Colonic mucosa (tissue), 4 donors: ENCODE measurements at regions not wholly inside any gene's neighbourhood (a gene's known extent, or its start where the extent isn't known, plus 50 kb on each side); places are given as distances from the start of the nearest gene placed in this dataset.

ENCODE experiments used
- DNase-seq: peaks from one replicate; pipeline ENCODE4 v3.0.0-alpha.2; 2020
- H3K27ac ChIP-seq: fragments of 200-600 bp; one replicate; pipeline ENCODE4 v1.8.0; 2021
- H3K27me3 ChIP-seq: fragments of 200-600 bp; one replicate; pipeline ENCODE4 v1.8.0; 2021
- H3K36me3 ChIP-seq: fragments of 200-600 bp; one replicate; pipeline ENCODE4 v1.8.0; 2021
- H3K4me1 ChIP-seq: fragments of 200-600 bp; one replicate; pipeline ENCODE4 v1.8.0; 2021; ENCODE audit warnings: mild to moderate bottlenecking
- H3K4me3 ChIP-seq: fragments of 200-600 bp; one replicate; pipeline ENCODE4 v1.8.0; 2021
- H3K9ac ChIP-seq, 2 donors: one replicate each; pipeline ENCODE4 v1.7.0; 2013; ENCODE audit warnings: control low read depth in 2 of 2, low read depth in 2 of 2, low read length in 2 of 2
- H3K9me3 ChIP-seq: fragments of 200-600 bp; one replicate; pipeline ENCODE4 v1.8.0; 2021
- intact Hi-C: fragments of 100-400 bp; cut with DNase I; formaldehyde crosslinking; loops from one replicate; pipeline ENCODE4 v1.14.1; 2022
- TF ChIP-seq, protein P1 (sequence below): fragments of 200-600 bp; IDR thresholded peaks from one replicate; pipeline ENCODE4 v1.8.0; 2022; ENCODE audit warnings: antibody characterized with exemption, mild to moderate bottlenecking
- donor health status: healthy.
- donor health status: DM: no; HTN: no; CAD: no.
- donor health status: DM: no; HTN: no; CAD: no.

DNA sequence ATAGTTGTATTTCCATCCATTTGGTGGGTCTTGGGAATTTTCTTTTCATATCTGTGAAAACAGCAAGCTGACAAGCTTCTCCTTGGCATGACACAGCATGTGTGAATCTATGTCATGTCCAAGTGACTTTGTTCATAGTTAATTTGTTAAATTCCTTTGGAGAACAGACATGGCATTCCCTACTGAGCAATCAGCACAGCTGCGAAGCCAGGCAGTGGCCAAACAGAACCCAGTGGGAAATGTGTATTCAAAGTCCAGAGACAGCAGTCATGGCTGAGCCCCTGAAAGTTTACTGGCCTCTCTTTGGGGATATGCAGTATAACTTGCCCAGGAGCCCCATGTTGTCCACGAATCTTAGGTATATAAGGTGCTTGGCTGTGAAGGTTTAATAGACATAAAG lies 474.7 kb downstream of the NKX6-1 start:
- Histone ChIP-seq H3K4me3 (no peak overlapping the region), H3K27me3 (no peaks in the 10 kb centered on the region), H3K4me1 (no peaks in the 10 kb centered on the region), H3K9ac (no peak overlapping the region), H3K27ac (no peak overlapping the region), H3K36me3 (no peaks in the 10 kb centered on the region), H3K9me3 (no peaks in the 10 kb centered on the region)
- TF ChIP-seq, protein P1, sequence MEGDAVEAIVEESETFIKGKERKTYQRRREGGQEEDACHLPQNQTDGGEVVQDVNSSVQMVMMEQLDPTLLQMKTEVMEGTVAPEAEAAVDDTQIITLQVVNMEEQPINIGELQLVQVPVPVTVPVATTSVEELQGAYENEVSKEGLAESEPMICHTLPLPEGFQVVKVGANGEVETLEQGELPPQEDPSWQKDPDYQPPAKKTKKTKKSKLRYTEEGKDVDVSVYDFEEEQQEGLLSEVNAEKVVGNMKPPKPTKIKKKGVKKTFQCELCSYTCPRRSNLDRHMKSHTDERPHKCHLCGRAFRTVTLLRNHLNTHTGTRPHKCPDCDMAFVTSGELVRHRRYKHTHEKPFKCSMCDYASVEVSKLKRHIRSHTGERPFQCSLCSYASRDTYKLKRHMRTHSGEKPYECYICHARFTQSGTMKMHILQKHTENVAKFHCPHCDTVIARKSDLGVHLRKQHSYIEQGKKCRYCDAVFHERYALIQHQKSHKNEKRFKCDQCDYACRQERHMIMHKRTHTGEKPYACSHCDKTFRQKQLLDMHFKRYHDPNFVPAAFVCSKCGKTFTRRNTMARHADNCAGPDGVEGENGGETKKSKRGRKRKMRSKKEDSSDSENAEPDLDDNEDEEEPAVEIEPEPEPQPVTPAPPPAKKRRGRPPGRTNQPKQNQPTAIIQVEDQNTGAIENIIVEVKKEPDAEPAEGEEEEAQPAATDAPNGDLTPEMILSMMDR, result no peak
- DNase-seq, result no peak
- intact Hi-C loops, result no loop called here

DNA sequence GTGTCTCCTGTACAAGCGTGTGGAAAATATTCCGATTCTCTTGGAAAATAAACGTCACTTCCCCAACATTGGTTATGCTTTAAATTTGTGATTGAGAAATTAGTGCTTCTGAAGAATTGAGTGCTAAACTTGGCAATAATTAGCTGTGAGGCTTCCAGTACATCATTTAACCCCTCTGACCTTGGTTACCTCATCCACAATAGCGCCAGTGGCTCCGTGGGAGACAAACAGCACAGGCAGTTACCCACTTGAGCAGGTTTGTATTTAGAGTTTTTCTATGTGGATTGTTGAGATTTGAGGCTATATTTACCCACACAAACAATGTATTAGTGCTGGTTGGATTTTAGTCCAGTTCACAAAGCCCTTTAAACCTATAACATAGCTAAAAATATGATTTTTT lies 476.5 kb downstream of the NKX6-1 start:
- intact Hi-C loops, result no loop called here
- no peak overlapping the region for H3K9ac ChIP-seq
- no peaks in the 10 kb centered on the region for H3K36me3 ChIP-seq
- TF ChIP-seq, protein P1, result no peak
- H3K4me1 ChIP-seq, result no peaks in the 10 kb centered on the region
- no peak overlapping the region for H3K27ac ChIP-seq
- no peaks in the 10 kb centered on the region for H3K9me3 ChIP-seq
- no peak overlapping the region for H3K4me3 ChIP-seq
- H3K27me3 ChIP-seq, result no peaks in the 10 kb centered on the region
- no peak for DNase-seq

DNA sequence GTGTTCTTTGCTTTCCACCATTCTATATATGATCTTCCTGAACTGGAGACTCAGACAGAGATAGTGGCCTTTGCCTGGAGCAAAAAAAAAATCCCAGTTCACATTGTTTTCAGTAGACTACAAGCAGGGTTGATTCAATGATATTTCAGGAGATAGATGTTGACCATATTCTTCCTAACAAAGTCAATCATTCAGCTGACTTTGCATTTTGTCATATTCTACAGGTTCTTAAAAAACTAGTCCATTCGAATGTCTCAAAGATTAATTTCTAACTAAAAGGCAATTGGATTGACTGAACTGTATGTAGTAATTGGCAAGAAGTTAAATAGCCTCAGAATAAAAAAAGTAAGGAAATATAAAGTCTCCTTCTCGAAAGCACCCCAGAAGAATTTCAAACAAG lies 479.5 kb downstream of the NKX6-1 start:
- H3K9ac ChIP-seq, result no peak overlapping the region
- no peak overlapping the region for H3K27ac ChIP-seq
- no peak overlapping the region for H3K4me3 ChIP-seq
- H3K27me3 ChIP-seq, result no peaks in the 10 kb centered on the region
- no peaks in the 10 kb centered on the region for H3K36me3 ChIP-seq
- DNase-seq, result no peak
- intact Hi-C loops, result no loop called here
- H3K4me1 ChIP-seq, result no peaks in the 10 kb centered on the region
- TF ChIP-seq, protein P1, result no peak
- no peaks in the 10 kb centered on the region for H3K9me3 ChIP-seq

DNA sequence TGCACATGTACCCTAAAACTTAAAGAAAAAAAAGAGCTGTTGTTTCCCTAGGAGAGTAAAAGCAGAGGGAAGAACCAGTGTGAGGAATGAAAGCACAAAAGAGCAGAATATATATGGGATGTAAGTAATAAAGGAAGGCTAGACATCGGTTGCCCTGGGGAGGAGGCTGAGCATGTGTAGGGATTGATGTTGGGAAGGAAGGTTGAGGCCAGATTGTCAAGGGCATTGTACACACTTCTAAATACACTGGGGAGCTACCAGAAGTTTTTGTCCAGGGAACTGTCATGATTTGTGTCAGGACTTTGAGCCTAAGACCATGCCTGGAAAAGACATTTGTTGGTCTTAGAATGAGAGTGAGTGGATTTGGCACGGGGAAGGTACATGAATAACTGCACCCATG lies 467.1 kb downstream of the GPAT3 start:
- Histone ChIP-seq H3K36me3 (no peaks in the 10 kb centered on the region), H3K27me3 (no peaks in the 10 kb centered on the region), H3K27ac (no peak overlapping the region), H3K9me3 (no peaks in the 10 kb centered on the region), H3K4me3 (no peak overlapping the region), H3K9ac (no peak overlapping the region), H3K4me1 (no peaks in the 10 kb centered on the region)
- DNase-seq, result no peak
- intact Hi-C loops, result no loop called here
- TF ChIP-seq, protein P1, result no peak

DNA sequence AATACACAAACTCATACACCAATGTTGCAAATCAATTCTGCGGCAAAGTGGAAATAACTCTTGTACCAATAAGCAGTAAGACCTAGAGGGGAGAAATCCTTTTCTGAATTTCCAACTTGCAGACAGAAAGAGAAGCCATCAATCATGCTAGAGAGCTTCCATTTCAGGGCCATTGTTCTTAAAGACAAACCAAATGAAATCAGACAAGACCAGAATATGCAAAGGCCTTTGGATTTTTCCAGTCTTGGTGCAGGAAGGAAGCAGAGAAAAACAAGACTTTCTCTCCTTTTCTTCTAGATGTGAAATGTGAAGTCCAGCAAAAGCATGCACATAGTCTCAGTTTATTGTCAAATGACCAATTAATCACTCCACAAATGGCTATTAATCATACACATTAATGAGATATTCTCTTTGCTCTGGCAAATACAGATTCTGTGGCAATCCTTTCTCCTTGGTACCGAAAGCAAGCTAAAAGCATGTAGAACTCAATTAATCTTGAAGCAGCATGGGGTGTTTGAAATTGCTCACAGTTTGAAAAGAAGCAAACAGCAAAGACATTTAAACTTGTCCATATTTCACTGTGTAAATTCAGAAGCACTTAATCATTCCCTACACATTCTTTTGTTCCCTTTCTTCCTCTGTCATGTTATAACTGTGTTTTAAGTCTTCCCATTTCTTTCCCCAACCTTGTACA lies 466.1 kb downstream of the GPAT3 start:
- Histone ChIP-seq H3K4me3 (no peak overlapping the region), H3K36me3 (no peaks in the 10 kb centered on the region), H3K4me1 (no peaks in the 10 kb centered on the region), H3K27ac (no peak overlapping the region), H3K9ac (no peak overlapping the region), H3K27me3 (no peaks in the 10 kb centered on the region), H3K9me3 (no peaks in the 10 kb centered on the region)
- TF ChIP-seq, protein P1, result no peak
- no peak for DNase-seq
- intact Hi-C loops, result no loop called here
